ENCODE measurements at regions not wholly inside any gene's neighbourhood (a gene's known extent, or its start where the extent isn't known, plus 50 kb on each side); places are given as distances from the start of the nearest gene placed in this dataset.

- H3K4me3 ChIP-seq (ENCODE audit: low read length in 2 of 2), result no peak overlapping the region
- H3K27ac ChIP-seq (replicated peaks; ENCODE audit: low read length), result no peak overlapping the region
- H3K23ac ChIP-seq (ENCODE audit: low read depth, low read length, poor library complexity), result no peak overlapping the region
- no peak overlapping the region for H2AFZ ChIP-seq (ENCODE audit: low read length)
- WGBS, 2 donors (ENCODE audit: extremely low coverage in 2 of 2, insufficient read length in 2 of 2, insufficient replicate concordance in 1 of 2), result no CpG with 5 or more reads among the region's 2 CpGs
- H3K14ac ChIP-seq (ENCODE audit: low read length), result no peak overlapping the region
- no peak overlapping the region for H2BK5ac ChIP-seq (ENCODE audit: low read length)
- H3K79me1 ChIP-seq (ENCODE audit: low read depth, low read length), result no peaks in the 10 kb centered on the region
- H4K8ac ChIP-seq (ENCODE audit: low read depth, low read length), result no peak overlapping the region
- H3K9ac ChIP-seq (ENCODE audit: low read depth, low read length, poor library complexity), result no peak overlapping the region
- H4K91ac ChIP-seq (ENCODE audit: low read depth, low read length, poor library complexity), result no peak overlapping the region
- H3K36me3 ChIP-seq (replicated peaks in 1 of 2; ENCODE audit: control insufficient read depth in 2 of 2, insufficient read depth in 2 of 2, low read length in 2 of 2), result no peaks in the 10 kb centered on the region
- H2BK12ac ChIP-seq (ENCODE audit: low read length), result no peak overlapping the region
- no peak for DNase-seq (ENCODE audit: low spot score)
- no peaks in the 10 kb centered on the region for H3K9me3 ChIP-seq (replicated peaks in 1 of 2; ENCODE audit: control insufficient read depth in 2 of 2, insufficient read depth in 1 of 2, low read depth in 1 of 2, low read length in 2 of 2)
- peaks cover 0 to 2% of the 10 kb centered on the region in 2 donors for H3K4me1 ChIP-seq (ENCODE audit: control insufficient read depth in 2 of 2, insufficient read depth in 1 of 2, low read depth in 1 of 2, low read length in 2 of 2)
- no peak overlapping the region for H2AK5ac ChIP-seq (ENCODE audit: low read depth, low read length)
- no peak overlapping the region for H3K4ac ChIP-seq (ENCODE audit: low read length)
- H2BK15ac ChIP-seq (ENCODE audit: low read length), result no peak overlapping the region
- no peak overlapping the region for H2BK120ac ChIP-seq (ENCODE audit: low read depth, low read length)
- no peak overlapping the region for H3K4me2 ChIP-seq (ENCODE audit: insufficient read depth, low read length, poor library complexity, severe bottlenecking)
- H3K18ac ChIP-seq (ENCODE audit: low read length), result no peak overlapping the region
- no peaks in the 10 kb centered on the region for H3K27me3 ChIP-seq (ENCODE audit: control insufficient read depth in 3 of 3, insufficient read depth in 3 of 3, low read depth in 1 of 3, low read length in 3 of 3)
These were observed 388.5 kb downstream of the LMO4 start for GRCh38 chr1:87717157-87717670.

- H3K4me3 ChIP-seq (ENCODE audit: low read length in 2 of 2), result no peak overlapping the region
- H3K23ac ChIP-seq (ENCODE audit: low read depth, low read length, poor library complexity), result no peak overlapping the region
- DNase-seq (ENCODE audit: low spot score), result no peak
- H2BK5ac ChIP-seq (ENCODE audit: low read length), result no peak overlapping the region
- no peak overlapping the region for H3K14ac ChIP-seq (ENCODE audit: low read length)
- H3K27ac ChIP-seq (replicated peaks; ENCODE audit: low read length), result no peak overlapping the region
- H3K9ac ChIP-seq (ENCODE audit: low read depth, low read length, poor library complexity), result no peak overlapping the region
- H4K8ac ChIP-seq (ENCODE audit: low read depth, low read length), result no peak overlapping the region
- no peak overlapping the region for H2BK12ac ChIP-seq (ENCODE audit: low read length)
- no peaks in the 10 kb centered on the region for H3K27me3 ChIP-seq (ENCODE audit: control insufficient read depth in 3 of 3, insufficient read depth in 3 of 3, low read depth in 1 of 3, low read length in 3 of 3)
- H3K4ac ChIP-seq (ENCODE audit: low read length), result no peak overlapping the region
- no peak overlapping the region for H2AFZ ChIP-seq (ENCODE audit: low read length)
- H3K9me3 ChIP-seq (replicated peaks in 1 of 2; ENCODE audit: control insufficient read depth in 2 of 2, insufficient read depth in 1 of 2, low read depth in 1 of 2, low read length in 2 of 2), result no peaks in the 10 kb centered on the region
- no peak overlapping the region for H4K91ac ChIP-seq (ENCODE audit: low read depth, low read length, poor library complexity)
- no peak overlapping the region for H2BK120ac ChIP-seq (ENCODE audit: low read depth, low read length)
- no peaks in the 10 kb centered on the region for H3K36me3 ChIP-seq (replicated peaks in 1 of 2; ENCODE audit: control insufficient read depth in 2 of 2, insufficient read depth in 2 of 2, low read length in 2 of 2)
- no peak overlapping the region for H3K4me2 ChIP-seq (ENCODE audit: insufficient read depth, low read length, poor library complexity, severe bottlenecking)
- no CpG with 5 or more reads among the region's 1 CpG for WGBS, 2 donors (ENCODE audit: extremely low coverage in 2 of 2, insufficient read length in 2 of 2, insufficient replicate concordance in 1 of 2)
- no peaks in the 10 kb centered on the region for H3K4me1 ChIP-seq (ENCODE audit: control insufficient read depth in 2 of 2, insufficient read depth in 1 of 2, low read depth in 1 of 2, low read length in 2 of 2)
- H3K79me1 ChIP-seq (ENCODE audit: low read depth, low read length), result no peaks in the 10 kb centered on the region
- H2AK5ac ChIP-seq (ENCODE audit: low read depth, low read length), result no peak overlapping the region
- H3K18ac ChIP-seq (ENCODE audit: low read length), result no peak overlapping the region
- H2BK15ac ChIP-seq (ENCODE audit: low read length), result no peak overlapping the region
These were observed 389.7 kb downstream of the LMO4 start for GRCh38 chr1:87718241-87718950.

GRCh38 chr1:87719658-87720057, 391.0 kb downstream of the LMO4 start:
- Histone ChIP-seq H3K36me3 (replicated peaks in 1 of 2; ENCODE audit: control insufficient read depth in 2 of 2, insufficient read depth in 2 of 2, low read length in 2 of 2) (no peaks in the 10 kb centered on the region), H2BK12ac (ENCODE audit: low read length) (no peak overlapping the region), H2BK15ac (ENCODE audit: low read length) (no peak overlapping the region), H3K23ac (ENCODE audit: low read depth, low read length, poor library complexity) (no peak overlapping the region), H3K27ac (replicated peaks; ENCODE audit: low read length) (no peak overlapping the region), H3K27me3 (ENCODE audit: control insufficient read depth in 3 of 3, insufficient read depth in 3 of 3, low read depth in 1 of 3, low read length in 3 of 3) (no peaks in the 10 kb centered on the region), H2AK5ac (ENCODE audit: low read depth, low read length) (no peak overlapping the region), H2BK120ac (ENCODE audit: low read depth, low read length) (no peak overlapping the region), H3K9ac (ENCODE audit: low read depth, low read length, poor library complexity) (no peak overlapping the region), H4K8ac (ENCODE audit: low read depth, low read length) (no peak overlapping the region), H3K79me1 (ENCODE audit: low read depth, low read length) (no peaks in the 10 kb centered on the region), H3K9me3 (replicated peaks in 1 of 2; ENCODE audit: control insufficient read depth in 2 of 2, insufficient read depth in 1 of 2, low read depth in 1 of 2, low read length in 2 of 2) (no peaks in the 10 kb centered on the region), H2BK5ac (ENCODE audit: low read length) (no peak overlapping the region), H2AFZ (ENCODE audit: low read length) (no peak overlapping the region), H3K4me1 (ENCODE audit: control insufficient read depth in 2 of 2, insufficient read depth in 1 of 2, low read depth in 1 of 2, low read length in 2 of 2) (no peaks in the 10 kb centered on the region), H3K4me2 (ENCODE audit: insufficient read depth, low read length, poor library complexity, severe bottlenecking) (no peak overlapping the region), H3K4ac (ENCODE audit: low read length) (no peak overlapping the region), H3K4me3 (ENCODE audit: low read length in 2 of 2) (no peak overlapping the region), H4K91ac (ENCODE audit: low read depth, low read length, poor library complexity) (no peak overlapping the region), H3K18ac (ENCODE audit: low read length) (no peak overlapping the region), H3K14ac (ENCODE audit: low read length) (no peak overlapping the region)
- WGBS, 2 donors (ENCODE audit: extremely low coverage in 2 of 2, insufficient read length in 2 of 2, insufficient replicate concordance in 1 of 2), result no CpG with 5 or more reads among the region's 3 CpGs
- no peak for DNase-seq (ENCODE audit: low spot score)

GRCh38 chr1:87720561-87720960, 391.9 kb downstream of the LMO4 start:
- Histone ChIP-seq H3K4me3 (ENCODE audit: low read length in 2 of 2) (no peak overlapping the region), H3K9me3 (replicated peaks in 1 of 2; ENCODE audit: control insufficient read depth in 2 of 2, insufficient read depth in 1 of 2, low read depth in 1 of 2, low read length in 2 of 2) (no peaks in the 10 kb centered on the region), H3K18ac (ENCODE audit: low read length) (no peak overlapping the region), H4K91ac (ENCODE audit: low read depth, low read length, poor library complexity) (no peak overlapping the region), H4K8ac (ENCODE audit: low read depth, low read length) (no peak overlapping the region), H3K27ac (replicated peaks; ENCODE audit: low read length) (no peak overlapping the region), H3K27me3 (ENCODE audit: control insufficient read depth in 3 of 3, insufficient read depth in 3 of 3, low read depth in 1 of 3, low read length in 3 of 3) (no peaks in the 10 kb centered on the region), H3K23ac (ENCODE audit: low read depth, low read length, poor library complexity) (no peak overlapping the region), H3K79me1 (ENCODE audit: low read depth, low read length) (no peaks in the 10 kb centered on the region), H3K14ac (ENCODE audit: low read length) (no peak overlapping the region), H3K4me1 (ENCODE audit: control insufficient read depth in 2 of 2, insufficient read depth in 1 of 2, low read depth in 1 of 2, low read length in 2 of 2) (no peaks in the 10 kb centered on the region), H3K36me3 (replicated peaks in 1 of 2; ENCODE audit: control insufficient read depth in 2 of 2, insufficient read depth in 2 of 2, low read length in 2 of 2) (no peaks in the 10 kb centered on the region), H2BK5ac (ENCODE audit: low read length) (no peak overlapping the region), H2AFZ (ENCODE audit: low read length) (no peak overlapping the region), H3K4me2 (ENCODE audit: insufficient read depth, low read length, poor library complexity, severe bottlenecking) (no peak overlapping the region), H2BK15ac (ENCODE audit: low read length) (no peak overlapping the region), H2BK120ac (ENCODE audit: low read depth, low read length) (no peak overlapping the region), H2BK12ac (ENCODE audit: low read length) (no peak overlapping the region), H2AK5ac (ENCODE audit: low read depth, low read length) (no peak overlapping the region), H3K9ac (ENCODE audit: low read depth, low read length, poor library complexity) (no peak overlapping the region), H3K4ac (ENCODE audit: low read length) (no peak overlapping the region)
- DNase-seq (ENCODE audit: low spot score), result no peak
- WGBS, 2 donors (ENCODE audit: extremely low coverage in 2 of 2, insufficient read length in 2 of 2, insufficient replicate concordance in 1 of 2), result no CpG with 5 or more reads among the region's 2 CpGs
